ENCODE measurements at regions not wholly inside any gene's neighbourhood (a gene's known extent, or its start where the extent isn't known, plus 50 kb on each side); places are given as distances from the start of the nearest gene placed in this dataset.

DNA sequence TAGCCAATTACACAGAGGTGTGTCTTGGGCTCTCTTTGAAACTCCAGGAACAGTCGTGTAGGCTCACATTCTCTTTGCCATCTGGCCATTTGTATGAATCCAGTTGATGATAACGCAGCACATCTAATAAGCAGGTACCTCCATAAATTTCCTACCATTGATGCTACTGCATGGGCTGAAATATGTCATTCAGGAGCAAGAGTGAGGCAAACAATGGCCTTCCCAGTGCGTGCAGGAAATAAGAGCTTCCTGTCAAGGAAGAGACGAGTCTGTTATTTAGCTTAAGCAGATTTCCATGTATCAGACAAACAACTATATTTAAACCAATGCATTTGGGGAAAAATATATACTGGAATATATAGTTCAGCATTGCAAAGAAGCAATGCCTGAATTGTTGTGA is 102.1 kb upstream of the MXRA5 start:
- peak overlapping the region in 8 of 10 donors; percentile 35 to 80 (median 66) for H3K27ac ChIP-seq
- no peaks in the 10 kb centered on the region for H3K36me3 ChIP-seq
- no peak for DNase-seq
- no peak overlapping the region for H3K4me3 ChIP-seq
- peaks cover 0 to 35% (median 8%) of the 10 kb centered on the region in 9 donors for H3K4me1 ChIP-seq
- ATAC-seq: peak in 6 of 8 donors; percentile 34 to 69 (median 51)
- no peaks in the 10 kb centered on the region for H3K27me3 ChIP-seq
- TF ChIP-seq, protein P1, sequence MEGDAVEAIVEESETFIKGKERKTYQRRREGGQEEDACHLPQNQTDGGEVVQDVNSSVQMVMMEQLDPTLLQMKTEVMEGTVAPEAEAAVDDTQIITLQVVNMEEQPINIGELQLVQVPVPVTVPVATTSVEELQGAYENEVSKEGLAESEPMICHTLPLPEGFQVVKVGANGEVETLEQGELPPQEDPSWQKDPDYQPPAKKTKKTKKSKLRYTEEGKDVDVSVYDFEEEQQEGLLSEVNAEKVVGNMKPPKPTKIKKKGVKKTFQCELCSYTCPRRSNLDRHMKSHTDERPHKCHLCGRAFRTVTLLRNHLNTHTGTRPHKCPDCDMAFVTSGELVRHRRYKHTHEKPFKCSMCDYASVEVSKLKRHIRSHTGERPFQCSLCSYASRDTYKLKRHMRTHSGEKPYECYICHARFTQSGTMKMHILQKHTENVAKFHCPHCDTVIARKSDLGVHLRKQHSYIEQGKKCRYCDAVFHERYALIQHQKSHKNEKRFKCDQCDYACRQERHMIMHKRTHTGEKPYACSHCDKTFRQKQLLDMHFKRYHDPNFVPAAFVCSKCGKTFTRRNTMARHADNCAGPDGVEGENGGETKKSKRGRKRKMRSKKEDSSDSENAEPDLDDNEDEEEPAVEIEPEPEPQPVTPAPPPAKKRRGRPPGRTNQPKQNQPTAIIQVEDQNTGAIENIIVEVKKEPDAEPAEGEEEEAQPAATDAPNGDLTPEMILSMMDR (IDR thresholded peaks at IDR 0.05): no peak
- WGBS, 2 donors: 64 to 68% methylated on average over 4 of the region's 4 CpGs
- peaks cover 0 to under 1% (median 0%) of the 10 kb centered on the region in 11 donors for H3K9me3 ChIP-seq
- intact Hi-C loops (cut with DNase I): no loop called here

DNA sequence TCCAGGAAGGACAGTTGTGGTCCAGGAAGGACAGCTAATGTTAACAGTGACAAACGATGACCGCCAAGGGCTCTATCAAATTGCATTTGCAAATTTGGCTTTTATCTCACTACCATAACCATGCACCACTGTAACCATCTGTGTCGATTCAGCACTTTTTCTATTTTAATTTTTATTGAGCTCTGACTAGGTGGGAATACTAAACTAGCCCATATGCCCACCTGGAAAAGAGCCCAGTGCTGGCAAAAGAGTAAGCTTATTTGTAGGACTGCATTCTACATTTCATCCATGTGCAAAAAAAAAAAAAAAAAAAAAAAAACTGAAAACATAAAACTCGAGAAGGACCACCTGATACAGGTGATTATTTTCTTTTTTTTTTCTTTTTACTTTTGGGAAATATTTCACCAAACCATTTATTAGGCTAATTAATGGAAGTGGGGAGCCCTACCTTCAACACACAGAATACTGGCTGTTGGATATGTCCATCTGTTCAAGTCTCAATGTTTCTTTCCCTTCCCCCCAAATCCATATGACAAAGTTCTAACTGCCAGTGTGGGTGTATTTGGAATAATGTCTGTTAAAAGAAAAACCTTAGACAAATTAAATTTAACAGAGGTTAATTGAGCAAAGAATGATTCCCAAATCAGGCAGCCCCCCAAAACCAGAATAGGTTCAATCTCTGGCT is 99.5 kb upstream of the MXRA5 start:
- Histone ChIP-seq H3K4me3 (no peak overlapping the region), H3K4me1 (peaks cover 0 to 39% (median 8%) of the 10 kb centered on the region in 9 donors), H3K9me3 (peaks cover 0 to 4% (median 0%) of the 10 kb centered on the region in 11 donors), H3K36me3 (no peaks in the 10 kb centered on the region), H3K27ac (no peak overlapping the region), H3K27me3 (no peaks in the 10 kb centered on the region)
- TF ChIP-seq, protein P1 (IDR thresholded peaks at IDR 0.05): no peak
- intact Hi-C loops (cut with DNase I): no loop called here
- DNase-seq: no peak
- ATAC-seq: no peak
- WGBS, 2 donors: 89 to 92% methylated on average over 4 of the region's 4 CpGs

DNA sequence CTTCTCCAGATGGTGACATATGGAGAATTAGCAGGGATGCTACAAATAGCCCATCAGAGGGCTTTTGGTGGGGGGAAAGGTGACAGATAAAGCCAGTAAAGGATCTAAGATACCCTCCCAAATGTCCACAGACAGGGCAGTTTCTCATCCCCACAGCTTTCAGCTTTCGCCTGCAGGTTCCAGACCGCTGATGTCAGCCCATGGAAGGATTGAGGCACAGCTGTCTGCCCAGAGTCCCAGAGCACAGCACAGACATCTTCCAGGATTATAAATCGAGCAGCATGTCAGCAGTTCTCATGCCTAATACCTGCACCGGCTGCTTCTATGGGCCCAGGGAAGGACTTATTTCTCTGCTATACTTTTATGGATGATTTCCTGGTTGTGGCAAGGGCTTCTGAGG is 96.7 kb upstream of the MXRA5 start:
- peak in 1 of 2 donors; percentile 3 for DNase-seq
- Histone ChIP-seq H3K4me3 (no peak overlapping the region), H3K4me1 (peaks cover 0 to 20% (median 0%) of the 10 kb centered on the region in 9 donors), H3K36me3 (no peaks in the 10 kb centered on the region), H3K9me3 (peaks cover 0 to 5% (median 0%) of the 10 kb centered on the region in 11 donors), H3K27ac (peak overlapping the region in 3 of 10 donors; percentile 22 to 49 (median 26)), H3K27me3 (no peaks in the 10 kb centered on the region)
- WGBS, 2 donors: 21 to 33% methylated on average over 4 of the region's 4 CpGs
- TF ChIP-seq, protein P1 (IDR thresholded peaks at IDR 0.05): no peak
- intact Hi-C loops (cut with DNase I): no loop called here
- peak in 4 of 8 donors; percentile 38 to 84 (median 57) for ATAC-seq

DNA sequence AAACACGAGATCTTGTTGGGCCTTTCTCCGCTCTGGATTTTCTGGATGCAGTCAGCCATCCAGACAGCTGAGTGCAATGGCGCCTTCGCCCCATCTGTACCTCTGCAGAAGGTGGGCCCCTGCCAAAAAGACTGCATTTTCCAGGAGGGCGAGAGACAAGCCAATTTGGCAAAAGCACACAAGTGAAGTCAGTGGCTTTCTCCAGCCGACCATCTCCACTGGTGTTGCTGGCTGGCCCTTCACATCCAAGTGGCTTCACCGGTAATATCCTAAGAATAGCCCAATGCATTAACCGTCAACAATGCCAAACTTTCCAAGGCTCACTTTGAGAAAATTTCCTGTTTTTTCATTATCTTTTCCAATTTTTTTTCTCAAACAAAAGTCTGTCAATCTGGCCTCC is 96.2 kb upstream of the MXRA5 start:
- H3K36me3 ChIP-seq: no peaks in the 10 kb centered on the region
- DNase-seq: peak in 1 of 2 donors; percentile 4
- peaks cover 0 to 5% (median 0%) of the 10 kb centered on the region in 11 donors for H3K9me3 ChIP-seq
- no peak overlapping the region for H3K4me3 ChIP-seq
- peak in 3 of 8 donors; percentile 52 to 81 (median 70) for ATAC-seq
- TF ChIP-seq, protein P1 (IDR thresholded peaks at IDR 0.05): no peak
- H3K27ac ChIP-seq: peak overlapping the region in 3 of 10 donors; percentile 22 to 49 (median 26)
- H3K27me3 ChIP-seq: no peaks in the 10 kb centered on the region
- peaks cover 0 to 19% (median 0%) of the 10 kb centered on the region in 9 donors for H3K4me1 ChIP-seq
- intact Hi-C loops (cut with DNase I): no loop called here
- 46 to 51% methylated on average over 8 of the region's 8 CpGs for WGBS, 2 donors

All from heart right ventricle (tissue), 16 donors.